Stimulated activated CD4-positive, alpha-beta T cell treated with anti-CD3 and anti-CD28 coated beads, Interleukin-4, amount 100 ng/mL, for 1 hour (primary cell): ENCODE measurements at regions not wholly inside any gene's neighbourhood (a gene's known extent, or its start where the extent isn't known, plus 50 kb on each side); places are given as distances from the start of the nearest gene placed in this dataset.

Experiments used
- DNase-seq: peaks from one replicate; pipeline ENCODE4 v3.0.0-alpha.2; 2020

DNA sequence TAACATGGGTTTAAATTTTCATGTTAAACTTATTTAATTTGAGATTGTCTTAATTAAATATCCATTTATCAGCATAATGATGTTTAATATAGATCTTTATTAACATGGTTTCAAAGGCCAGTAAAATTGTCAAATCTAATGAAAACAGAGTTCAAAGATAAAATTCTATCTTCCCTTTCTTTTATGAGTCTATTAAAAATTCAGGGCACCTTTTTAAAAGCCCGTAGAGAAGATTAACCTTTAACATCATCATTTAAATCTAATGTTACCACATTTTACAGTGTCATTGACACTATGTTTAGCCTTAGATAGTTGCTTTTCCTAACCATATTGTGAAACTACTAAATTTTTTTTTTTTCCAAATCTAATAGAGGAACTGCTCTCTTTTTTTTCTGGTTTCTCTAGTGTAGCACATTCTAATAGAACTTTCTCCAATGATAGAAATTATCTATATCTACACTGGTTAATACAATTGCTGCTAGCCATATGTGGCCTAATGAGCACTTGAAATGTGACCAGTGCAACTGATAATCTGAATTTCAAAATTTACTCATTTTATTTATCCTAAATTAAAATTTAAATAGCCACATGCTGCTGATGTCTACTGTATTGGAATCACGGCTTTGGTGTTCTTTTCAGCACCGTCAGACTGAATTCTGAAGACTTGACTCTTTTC is 410.9 kb downstream of the UTRN start:
- no peak for DNase-seq

DNA sequence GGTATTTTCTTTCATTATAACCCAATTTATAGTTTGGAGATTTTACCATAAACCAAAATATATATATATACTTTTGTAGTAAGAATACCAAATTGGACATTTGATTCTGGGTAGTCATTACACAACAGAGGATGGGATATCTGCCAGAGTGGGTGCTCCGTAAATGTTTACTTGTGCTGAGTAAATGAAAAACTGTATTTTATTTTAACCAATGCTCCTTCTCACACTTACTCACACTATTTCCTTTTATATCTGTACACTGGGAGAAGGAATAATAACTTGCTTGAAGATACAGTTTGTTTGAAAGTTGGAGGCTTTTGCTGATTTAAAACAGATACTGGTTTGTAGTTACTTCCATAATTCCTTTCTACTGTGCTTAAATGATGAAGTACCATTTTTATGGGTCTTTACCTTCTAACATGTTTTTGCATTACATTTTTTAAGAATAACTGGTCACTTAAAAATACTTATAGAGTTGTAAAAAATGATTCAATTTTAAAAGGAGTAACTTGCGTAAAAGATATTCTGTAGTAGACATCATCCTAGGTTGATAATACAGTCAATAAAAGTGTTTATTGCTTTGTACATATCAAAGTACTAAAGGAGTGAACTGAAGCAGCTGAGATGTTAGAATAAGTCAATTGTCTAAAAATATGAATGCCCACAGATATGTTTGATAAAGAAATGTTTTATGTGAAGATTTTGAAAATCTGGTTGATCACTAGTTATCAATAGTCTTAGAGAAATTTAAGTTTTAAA is 411.7 kb downstream of the UTRN start:
- no peak for DNase-seq

DNA sequence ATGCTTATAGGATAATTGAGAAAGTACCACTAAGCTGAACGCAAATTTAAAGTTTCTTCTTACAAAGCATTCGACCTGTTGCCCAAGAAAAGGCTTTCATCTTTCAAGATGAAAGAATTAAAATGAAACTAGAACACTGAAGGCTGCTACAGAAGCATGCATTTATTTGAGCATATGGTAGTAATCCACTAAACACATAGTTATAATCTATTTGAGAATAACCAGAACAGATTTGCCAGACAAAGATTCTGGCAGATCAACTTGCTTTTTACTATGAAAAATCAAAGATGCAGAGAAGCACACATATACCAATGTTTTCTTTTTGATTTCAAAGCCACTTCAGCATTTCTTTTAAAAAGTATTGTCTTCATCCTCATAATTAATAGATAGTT is 412.2 kb downstream of the UTRN start:
- DNase-seq: no peak

DNA sequence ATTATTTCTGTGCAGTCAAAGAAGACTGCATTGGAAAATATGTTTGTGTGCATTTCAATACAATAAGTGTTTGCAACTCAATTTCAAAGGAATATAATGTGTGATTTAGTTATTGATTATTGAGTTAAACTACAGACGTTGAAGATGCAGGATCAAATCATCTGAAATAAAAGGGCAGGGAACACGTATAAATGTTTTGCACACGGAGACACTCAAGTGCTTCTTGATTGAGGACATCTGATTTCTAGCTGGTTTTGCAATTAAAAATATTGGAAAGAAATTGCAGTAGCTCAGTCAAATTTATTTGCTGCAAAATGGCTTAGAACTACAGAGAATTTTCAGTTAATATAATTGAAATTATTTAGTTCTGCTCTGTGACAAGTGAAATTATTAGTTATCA is 412.7 kb downstream of the UTRN start:
- DNase-seq: no peak

DNA sequence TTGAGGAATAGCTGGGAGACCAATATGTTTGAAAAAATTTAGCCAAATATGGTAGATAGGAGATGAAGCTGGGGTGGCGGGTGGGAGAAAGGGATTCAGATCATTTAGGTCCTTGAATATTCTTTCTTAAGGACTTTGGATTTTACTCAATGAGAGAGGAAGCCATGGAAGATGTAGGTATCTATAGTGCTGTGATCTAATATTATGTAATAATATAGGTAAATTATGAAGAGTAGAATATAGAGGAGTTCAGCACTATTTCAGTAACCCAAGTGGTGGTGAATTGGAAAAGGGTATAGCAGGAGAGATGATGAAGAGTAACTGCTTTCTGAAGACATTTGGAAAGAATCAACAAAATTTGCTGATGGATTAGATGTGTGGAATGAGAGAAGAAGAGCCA is 417.6 kb downstream of the UTRN start:
- DNase-seq: no peak

DNA sequence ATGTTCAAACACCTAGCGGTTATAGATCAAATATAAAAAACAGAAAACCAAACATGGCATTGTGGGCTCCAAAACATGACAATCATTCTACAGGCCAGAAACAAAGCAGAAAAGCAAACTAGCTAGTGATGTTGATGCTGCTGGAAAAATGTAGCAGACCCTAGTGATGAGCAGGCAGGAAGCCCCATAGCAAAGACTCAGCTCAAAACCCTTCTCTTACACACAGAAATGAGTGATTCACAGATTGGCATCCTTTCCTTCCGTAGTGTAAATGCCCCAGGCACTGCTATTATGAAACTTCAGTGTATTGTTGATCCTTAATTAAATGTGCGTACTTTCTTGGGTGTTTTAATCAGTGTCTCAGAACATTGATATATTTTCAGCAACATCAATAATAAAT is 425.1 kb downstream of the UTRN start:
- DNase-seq: no peak

DNA sequence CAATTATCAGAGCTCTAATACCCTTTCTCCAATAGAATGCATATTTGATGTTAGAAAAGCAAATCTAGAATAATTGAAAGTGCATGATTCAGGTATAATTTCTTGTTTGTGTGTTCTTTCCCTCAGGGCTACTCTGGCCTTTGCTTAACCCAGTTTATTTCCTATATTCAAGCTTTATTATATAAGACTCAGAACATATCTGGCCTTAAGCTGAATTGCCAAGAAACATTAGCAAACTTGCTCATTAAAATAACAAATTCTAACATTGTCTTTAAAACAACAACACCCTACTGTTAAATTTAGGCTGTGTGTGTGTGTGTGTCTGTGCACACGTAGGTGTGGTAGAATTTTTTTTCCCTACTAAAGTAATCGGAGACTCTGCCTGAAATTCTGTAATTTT is 426.5 kb downstream of the UTRN start:
- no peak for DNase-seq

DNA sequence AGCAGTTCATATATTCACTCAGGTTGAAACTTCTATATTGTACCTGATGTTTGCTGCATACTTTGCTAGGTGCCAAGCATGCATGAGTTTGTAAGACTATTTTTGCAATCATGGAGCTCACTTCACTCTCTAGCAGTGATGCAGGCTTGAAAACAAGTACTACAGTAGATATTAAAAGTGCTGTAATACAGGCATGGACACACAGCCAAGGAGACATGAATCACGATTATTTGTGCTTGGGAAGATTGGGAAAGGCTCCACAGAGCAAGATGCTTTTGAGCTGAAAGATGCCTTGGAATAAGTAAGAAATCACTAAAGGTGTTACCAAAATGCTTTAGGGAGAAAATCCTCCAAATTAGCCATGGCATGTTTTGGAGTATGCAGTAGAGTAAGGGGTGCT is 427.4 kb downstream of the UTRN start:
- no peak for DNase-seq

DNA sequence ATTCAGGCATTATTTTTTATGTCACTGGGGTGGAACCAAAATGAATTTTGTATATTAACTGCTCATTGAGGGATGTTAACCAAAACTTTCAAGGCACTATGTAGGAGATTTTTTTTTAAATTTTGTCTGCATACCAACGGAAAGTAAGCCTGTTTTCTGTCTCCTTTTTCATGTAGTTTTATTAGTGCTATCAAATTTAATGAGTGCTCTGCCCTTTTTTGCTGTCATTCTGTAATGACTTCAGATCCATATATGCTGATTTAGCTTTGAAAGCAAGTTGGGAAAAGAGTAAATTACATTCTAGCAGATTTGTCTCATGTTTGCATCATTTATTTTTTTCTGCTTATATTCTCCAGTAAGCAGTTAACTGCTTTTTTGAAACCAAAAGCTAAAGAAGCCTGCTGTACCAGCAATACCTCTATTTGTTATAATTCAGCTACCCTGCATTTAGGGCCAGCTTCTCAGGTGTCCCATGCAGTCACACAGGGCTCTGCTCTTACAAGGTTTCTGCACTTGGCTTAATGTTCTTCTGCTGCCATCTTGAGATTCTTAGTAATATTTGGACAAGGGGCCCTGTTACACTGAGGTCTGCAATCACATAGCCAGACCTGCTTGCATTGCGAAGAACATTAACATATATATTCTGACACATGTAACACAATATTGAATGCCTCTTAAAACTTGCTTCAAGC is 429.0 kb downstream of the UTRN start:
- DNase-seq: no peak

DNA sequence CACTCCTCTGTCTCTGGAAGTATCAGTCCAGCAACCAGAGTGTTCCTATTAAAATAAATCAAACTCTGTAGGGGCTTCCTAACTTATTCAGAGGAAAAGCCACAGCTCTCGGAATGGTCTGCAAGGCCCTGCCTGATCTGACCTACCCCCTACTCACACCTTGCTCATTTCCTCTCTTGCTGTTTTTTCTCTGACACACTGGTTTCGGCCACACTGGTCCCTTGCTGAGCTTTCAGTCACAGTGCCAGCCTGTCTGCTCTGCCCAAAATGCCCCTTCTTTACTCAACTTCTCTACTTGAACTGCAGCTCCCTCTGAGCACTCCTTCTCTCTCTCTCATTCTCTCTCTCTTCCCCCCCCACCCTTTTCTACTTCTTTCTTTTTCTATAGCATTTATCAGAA is 430.2 kb downstream of the UTRN start:
- DNase-seq: no peak

DNA sequence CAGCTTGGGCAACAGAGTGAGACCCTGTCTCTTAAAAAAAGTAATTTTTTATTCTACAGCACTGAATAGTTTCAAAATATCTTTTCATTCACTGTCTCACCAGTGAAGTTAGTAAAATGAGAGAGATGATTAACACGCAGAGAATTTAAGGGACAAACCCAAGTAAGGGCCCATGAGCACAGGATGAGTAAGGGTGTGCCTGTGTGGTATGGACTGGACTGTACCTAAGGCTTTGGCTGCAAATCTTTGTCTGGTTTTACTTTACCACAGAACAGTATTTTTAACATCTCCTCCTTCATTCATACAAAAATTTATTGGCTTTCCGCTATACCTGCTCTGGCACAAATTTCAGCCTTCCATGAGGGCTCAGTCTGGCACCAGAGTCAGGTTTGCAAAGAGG is 433.3 kb downstream of the UTRN start:
- no peak for DNase-seq

DNA sequence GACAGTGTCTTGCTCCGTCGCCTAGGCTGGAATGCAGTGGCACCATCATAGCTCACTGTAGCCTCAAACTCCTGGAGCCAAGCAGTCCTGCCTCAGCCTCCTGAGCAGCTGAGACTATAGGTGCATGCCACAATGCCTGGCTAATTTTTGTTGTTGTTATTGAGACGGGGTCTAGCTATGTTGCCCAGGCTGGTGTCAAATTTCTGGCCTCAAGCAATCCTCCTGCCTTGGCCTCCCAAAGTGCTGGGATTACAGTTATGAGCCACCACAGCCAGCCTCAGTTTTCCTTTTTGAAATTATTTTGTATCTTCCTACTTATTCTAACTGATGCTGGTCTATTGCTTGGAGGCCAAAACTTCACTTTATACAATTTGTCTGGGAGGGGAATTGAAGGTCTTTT is 436.1 kb downstream of the UTRN start:
- DNase-seq: no peak

DNA sequence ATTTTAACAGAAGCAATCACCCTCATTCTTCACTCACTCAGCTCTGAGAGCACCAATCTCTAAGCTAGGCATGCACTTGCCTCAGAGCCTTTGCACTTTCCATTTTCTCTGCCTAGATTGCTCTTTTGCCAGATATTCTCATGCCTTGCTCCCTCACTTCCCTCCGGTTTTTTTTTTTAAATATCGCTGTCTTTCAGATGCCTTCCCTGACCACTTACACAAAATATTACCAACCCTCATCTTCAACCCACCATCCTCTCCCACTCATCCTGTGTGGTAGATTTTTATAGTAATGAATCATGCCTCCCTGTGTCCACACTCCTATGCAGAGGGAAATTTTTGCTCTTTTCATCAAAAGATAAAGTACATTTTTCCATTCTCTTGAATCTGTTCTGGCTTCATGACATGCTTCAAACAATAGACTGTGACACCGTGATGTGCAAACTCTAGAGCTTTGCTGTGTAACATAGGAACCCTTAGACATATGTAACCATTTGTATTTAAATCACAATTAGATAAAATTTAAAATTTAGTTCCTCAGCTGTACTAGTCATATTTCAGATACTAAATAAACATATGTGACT is 437.1 kb downstream of the UTRN start:
- DNase-seq: no peak

DNA sequence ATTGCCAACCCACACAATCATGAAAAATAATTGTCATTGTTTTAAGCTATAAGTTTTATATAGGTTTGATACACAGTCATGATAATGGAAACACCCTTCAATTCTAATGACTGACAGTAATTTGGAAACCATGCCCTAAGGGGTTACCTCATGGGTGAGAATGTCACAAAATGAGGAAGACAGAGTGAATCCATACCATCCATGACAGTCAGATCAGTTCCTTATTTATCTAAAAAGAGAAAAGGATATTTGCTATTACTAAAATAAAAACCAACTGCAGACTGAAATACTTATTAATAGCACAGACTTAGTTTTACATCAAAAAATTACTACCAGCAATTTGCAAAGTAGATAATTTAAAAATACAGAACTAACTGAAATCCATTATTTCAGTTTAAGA is 437.8 kb downstream of the UTRN start:
- no peak for DNase-seq

DNA sequence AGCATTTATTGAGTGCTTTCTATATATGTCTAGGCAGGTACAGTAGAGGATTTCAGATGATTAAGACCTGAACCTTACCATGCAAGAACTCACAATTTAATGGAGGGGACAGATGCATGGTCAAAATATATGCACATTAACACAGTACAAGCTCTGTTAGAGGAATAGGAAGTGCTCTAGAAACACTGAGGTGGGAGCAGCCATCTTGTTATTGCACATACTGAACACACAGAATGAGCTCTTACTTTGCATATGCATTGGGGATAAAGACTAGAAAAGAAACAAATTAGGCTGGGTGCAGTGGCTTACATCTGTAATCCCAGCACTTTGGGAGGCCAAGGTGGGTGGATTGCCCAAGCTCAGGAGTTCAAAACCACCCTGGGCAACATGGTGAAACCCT is 438.3 kb downstream of the UTRN start:
- no peak for DNase-seq

DNA sequence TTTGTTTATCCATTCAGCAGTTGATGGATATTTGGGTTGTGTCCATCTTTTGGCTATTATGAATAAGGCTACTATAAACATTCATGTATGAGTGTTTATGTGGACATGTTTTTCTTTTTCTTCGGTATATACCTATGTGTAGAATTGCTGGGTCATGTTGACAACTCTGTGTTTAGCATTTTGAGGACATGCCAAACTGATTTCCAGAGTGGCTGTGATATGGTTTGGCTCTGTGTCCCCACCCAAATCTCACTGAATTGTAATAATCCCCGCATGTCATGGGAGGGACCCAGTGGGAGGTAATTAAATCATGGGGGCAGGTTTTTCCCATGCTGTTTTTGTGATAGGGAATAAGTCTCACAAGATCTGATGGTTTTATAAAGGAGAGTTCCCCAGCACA is 439.7 kb downstream of the UTRN start:
- DNase-seq: no peak

DNA sequence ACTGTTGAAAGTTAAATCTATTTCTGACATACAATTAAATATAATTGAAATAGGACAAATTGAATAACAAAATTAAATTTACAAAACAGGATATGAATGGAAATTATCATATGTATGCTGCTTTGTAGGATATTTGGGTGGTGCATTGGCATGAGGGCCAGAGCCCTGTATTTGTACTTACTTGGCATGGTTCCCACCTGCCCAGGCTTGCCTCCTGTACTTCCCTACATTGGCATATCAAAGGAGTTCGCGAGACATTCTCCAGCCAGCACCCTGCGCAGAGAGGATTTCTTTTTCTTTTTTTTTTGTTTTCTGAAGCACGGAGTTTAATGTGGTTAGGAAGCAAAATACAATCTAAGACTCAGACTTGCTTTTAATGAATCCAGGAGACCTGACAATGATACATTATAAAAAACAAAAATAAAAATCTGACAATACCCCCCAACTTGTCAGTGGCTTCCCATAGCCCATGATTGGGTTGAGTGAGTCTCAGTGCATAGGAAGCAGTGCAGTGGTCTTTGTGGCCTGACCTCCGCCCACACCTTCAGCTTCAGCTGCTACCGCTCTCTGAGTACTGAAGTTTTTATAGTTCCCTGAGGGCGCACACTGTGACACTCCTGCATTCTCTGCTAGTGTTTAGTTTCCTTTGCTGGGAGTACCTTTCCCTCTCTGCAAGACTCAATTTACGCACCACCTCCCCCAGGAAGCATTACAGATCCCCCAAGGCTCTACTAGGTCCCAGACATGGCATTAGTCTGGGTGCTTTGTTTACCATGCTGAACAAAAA is 440.8 kb downstream of the UTRN start:
- no peak for DNase-seq

DNA sequence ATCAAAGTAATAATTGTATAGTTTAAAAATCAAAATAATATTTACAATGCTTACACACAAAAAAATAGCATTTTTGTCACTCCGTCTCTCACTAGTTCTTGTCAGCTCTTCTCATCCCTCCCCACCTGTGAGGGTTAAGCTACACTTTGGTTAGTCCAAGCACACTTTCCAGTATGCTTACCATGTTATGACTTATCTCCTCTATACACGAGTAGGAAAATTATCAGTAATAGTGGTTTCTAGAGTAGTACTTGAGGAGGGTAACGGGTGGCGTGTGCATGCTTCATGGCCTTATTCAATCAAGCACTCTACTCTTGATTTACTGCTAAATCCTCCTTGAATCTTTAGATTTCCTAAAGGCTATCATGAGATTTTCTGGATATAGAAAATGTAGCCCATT is 443.7 kb downstream of the UTRN start:
- DNase-seq: no peak

DNA sequence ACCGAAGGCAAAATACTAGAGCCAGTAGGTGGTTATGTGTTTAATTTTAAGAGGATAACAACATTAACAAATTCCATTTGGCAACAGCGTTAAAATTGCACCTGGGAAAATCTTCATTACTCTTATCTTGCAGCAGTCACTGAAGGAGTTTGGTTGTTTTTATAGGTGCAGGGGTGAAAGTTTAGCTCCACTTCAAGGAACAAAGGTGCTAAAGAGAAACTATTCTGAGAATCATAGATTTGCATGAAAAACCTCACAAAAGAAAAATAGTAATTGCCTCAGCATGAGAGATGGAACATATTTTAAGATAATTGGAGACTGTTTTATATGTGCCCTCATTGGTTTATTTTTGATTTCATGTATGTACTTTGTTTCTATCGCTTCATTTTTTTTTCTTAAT is 444.4 kb downstream of the UTRN start:
- no peak for DNase-seq

DNA sequence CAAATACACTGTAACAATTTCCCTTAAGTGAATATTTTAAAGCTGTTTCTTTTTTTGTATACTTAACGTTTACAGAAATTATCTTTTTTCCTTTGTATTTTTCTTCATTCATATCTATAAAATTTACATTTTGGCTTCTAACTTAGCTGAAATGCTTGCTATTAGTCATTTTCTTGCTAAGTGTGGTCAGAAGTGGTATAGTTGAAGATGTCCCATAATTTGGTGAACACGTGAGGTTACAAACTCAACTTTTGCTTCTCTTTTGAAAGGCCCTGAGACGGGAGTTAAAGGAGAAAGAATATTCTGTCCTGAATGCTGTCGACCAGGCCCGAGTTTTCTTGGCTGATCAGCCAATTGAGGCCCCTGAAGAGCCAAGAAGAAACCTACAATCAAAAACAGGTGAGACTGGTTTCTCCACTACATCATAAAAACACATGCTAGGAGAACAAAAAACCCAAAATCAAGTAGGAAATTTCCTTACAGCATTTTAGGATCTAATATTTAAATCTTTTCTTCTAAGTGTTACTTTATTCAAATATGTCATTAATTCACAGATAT is 445.0 kb downstream of the UTRN start:
- DNase-seq: no peak

DNA sequence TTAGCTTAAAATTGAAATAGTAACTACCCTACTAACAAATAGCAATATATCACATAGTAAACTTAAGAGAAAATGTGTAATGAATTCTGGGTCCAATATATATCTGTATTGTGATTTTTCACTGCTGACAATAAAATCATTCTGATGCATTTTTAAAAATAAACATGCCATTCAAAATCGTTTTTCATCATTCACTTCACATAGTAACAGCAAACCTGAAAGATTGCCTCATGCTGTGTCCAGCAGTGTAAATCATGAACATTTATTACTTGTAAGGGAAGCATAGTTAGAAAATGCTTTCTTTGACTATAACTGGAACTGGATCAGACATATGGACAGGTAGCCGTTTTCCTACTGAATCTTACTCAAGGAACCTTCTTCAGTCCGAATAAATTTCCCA is 446.1 kb downstream of the UTRN start:
- DNase-seq: no peak

DNA sequence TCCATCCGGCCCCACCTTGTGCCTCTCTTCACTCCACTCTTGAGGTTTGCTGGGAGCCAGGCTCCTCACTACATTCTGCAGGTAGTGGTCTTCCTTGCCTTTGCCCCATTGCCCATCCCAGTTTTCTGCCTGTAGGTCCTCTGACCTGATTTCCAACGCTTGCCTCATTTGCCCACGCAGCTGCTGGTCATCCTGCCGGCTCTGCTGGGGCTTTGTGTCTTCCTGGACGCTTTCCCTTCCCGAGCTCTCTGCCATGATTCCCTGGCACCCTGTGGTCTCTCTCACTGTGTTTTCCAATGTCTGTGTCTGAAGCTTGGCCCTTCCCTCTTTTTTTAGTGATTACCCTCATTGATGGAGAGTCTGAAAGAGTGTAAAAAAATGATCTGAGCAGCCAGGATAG is 451.6 kb downstream of the UTRN start:
- no peak for DNase-seq

DNA sequence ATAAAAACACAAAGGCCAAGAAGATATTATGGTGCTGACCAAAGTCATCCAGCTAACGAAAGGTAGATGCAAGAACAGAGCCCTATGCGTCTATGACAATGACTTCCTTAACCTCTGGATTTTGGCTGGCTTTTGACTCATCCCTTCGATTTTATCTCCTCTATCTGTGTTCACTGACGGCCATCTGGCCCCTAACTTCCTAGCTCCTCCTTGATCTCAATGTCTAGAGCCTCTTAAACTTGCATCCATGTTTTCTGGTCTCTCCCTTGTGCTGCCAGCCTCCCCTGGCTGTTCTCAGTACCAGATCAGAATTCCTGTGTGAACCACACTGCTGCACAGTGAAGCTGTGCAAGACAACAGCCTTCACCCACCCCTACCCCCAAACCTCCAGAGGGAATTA is 452.9 kb downstream of the UTRN start:
- DNase-seq: no peak
